ENCODE measurements at regions not wholly inside any gene's neighbourhood (a gene's known extent, or its start where the extent isn't known, plus 50 kb on each side); places are given as distances from the start of the nearest gene placed in this dataset.

GRCh38 chr22:44647141-44647540, 54.9 kb upstream of the PRR5 start:
- TF ChIP-seq USF2 (IDR thresholded peaks at IDR 0.05; ENCODE audit: borderline replicate concordance, low read depth, low read length) (no peak), CTCF (IDR thresholded peaks at IDR 0.05) (no peak), USF1 (IDR thresholded peaks at IDR 0.05; ENCODE audit: borderline replicate concordance, low read depth) (no peak), FOXJ3 (CRISPR knock-in tag; IDR thresholded peaks at IDR 0.05) (no peak), MXI1 (IDR thresholded peaks at IDR 0.05; ENCODE audit: low read depth, low read length) (no peak), MAX (IDR thresholded peaks at IDR 0.05; ENCODE audit: low read depth) (no peak), FOXM1 (IDR thresholded peaks at IDR 0.05; ENCODE audit: low read depth) (no peak), POLR2AphosphoS5 (IDR thresholded peaks at IDR 0.05; ENCODE audit: low read depth, low read length) (no peak), EP300 (IDR thresholded peaks at IDR 0.05; ENCODE audit: borderline replicate concordance in 1 of 2, low read depth in 1 of 2, low read length in 1 of 2) (no peak)
